GM18870 (cell line): ENCODE measurements at regions not wholly inside any gene's neighbourhood (a gene's known extent, or its start where the extent isn't known, plus 50 kb on each side); places are given as distances from the start of the nearest gene placed in this dataset.

ENCODE experiments used
- ATAC-seq: cut with Tn5 transposase; IDR thresholded peaks from one replicate; pipeline ENCODE4 v1.9.1; 2021; ENCODE audit warnings: moderate library complexity; ENCODE audit not compliant: unreplicated experiment

- ATAC-seq = no peak
Measured at GRCh38 chr15:87293031-87293430, 963.5 kb downstream of the NTRK3 start.

GRCh38 chr15:87287156-87287555 is 969.4 kb downstream of the NTRK3 start:
- ATAC-seq = no peak

- ATAC-seq = no peak
Measured at GRCh38 chr15:87269566-87269965, 987.0 kb downstream of the NTRK3 start.

- no peak for ATAC-seq
Measured at GRCh38 chr15:87268675-87269074, 987.9 kb downstream of the NTRK3 start.

GRCh38 chr15:87267798-87268197 is 988.7 kb downstream of the NTRK3 start:
- ATAC-seq = no peak

GRCh38 chr15:87263871-87264270 is 992.7 kb downstream of the NTRK3 start:
- no peak for ATAC-seq

GRCh38 chr15:87263296-87263695 is 993.2 kb downstream of the NTRK3 start:
- ATAC-seq = no peak

- no peak for ATAC-seq
Measured at GRCh38 chr15:87245592-87245991, 1010.9 kb downstream of the NTRK3 start.

GRCh38 chr15:87243474-87243873 is 1013.1 kb downstream of the NTRK3 start:
- ATAC-seq = no peak

- ATAC-seq = no peak
Measured at GRCh38 chr15:87239582-87240230, 1016.8 kb downstream of the NTRK3 start.

GRCh38 chr15:87238451-87239068 is 1018.0 kb downstream of the NTRK3 start:
- ATAC-seq = no peak

- ATAC-seq = no peak
Measured at GRCh38 chr15:87228460-87228859, 1028.1 kb downstream of the NTRK3 start.

- ATAC-seq = no peak
Measured at GRCh38 chr15:87227846-87228245, 1028.7 kb downstream of the NTRK3 start.

GRCh38 chr15:87225436-87225835 is 1031.1 kb downstream of the NTRK3 start:
- ATAC-seq = no peak

GRCh38 chr15:87224404-87224803 is 1032.1 kb downstream of the NTRK3 start:
- no peak for ATAC-seq

GRCh38 chr15:87219650-87220615 is 1036.6 kb downstream of the NTRK3 start:
- ATAC-seq = no peak

- no peak for ATAC-seq
Measured at GRCh38 chr15:87215100-87215499, 1041.4 kb downstream of the NTRK3 start.

GRCh38 chr15:87213626-87214025 is 1042.9 kb downstream of the NTRK3 start:
- ATAC-seq = no peak

- no peak for ATAC-seq
Measured at GRCh38 chr15:87212041-87212440, 1044.5 kb downstream of the NTRK3 start.

- ATAC-seq = no peak
Measured at GRCh38 chr15:87211547-87211946, 1045.0 kb downstream of the NTRK3 start.

GRCh38 chr15:87209891-87210689 is 1046.4 kb downstream of the NTRK3 start:
- no peak for ATAC-seq
